Omental fat pad (tissue), 3 donors: ENCODE measurements at regions not wholly inside any gene's neighbourhood (a gene's known extent, or its start where the extent isn't known, plus 50 kb on each side); places are given as distances from the start of the nearest gene placed in this dataset.

Experiments
- ATAC-seq: fragments of 150-250 bp; one replicate; pipeline ENCODE4 v1.9.1; 2016; ENCODE audit warnings: mild to moderate bottlenecking, moderate library complexity; ENCODE audit not compliant: low FRiP score
- DNase-seq: peaks from one replicate; pipeline ENCODE4 v3.0.0-alpha.2; 2019; ENCODE audit warnings: low spot score
- TF ChIP-seq, protein P1 (sequence below), 3 donors: fragments of 450-650 bp; IDR thresholded peaks; one replicate each; pipeline ENCODE4 v1.5.1; 2016 to 2017; ENCODE audit warnings: antibody characterized with exemption in 3 of 3, mild to moderate bottlenecking in 3 of 3, moderate library complexity in 2 of 3

DNA sequence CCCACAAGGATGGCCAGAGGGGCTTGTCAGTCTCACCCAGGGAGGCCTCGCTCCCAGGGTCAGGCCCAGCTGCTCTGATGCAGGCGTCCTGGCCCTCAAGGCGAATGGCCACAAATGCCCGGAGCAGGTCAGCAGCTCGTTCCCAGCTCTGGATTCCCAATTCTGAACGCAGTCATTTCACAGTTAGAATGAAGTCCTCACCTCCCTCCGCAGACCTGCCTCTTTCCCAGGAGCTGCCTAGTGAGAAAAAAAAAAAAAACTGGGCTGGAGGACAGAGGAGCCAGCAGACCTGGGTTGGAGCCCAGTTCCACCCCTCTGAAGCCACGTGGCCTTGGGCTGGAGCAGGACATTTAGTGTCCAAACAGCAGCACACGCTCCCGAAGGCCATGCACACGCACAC lies 62.2 kb upstream of the DIO3 start:
- no peak for ATAC-seq
- no peak for DNase-seq
- TF ChIP-seq, protein P1, sequence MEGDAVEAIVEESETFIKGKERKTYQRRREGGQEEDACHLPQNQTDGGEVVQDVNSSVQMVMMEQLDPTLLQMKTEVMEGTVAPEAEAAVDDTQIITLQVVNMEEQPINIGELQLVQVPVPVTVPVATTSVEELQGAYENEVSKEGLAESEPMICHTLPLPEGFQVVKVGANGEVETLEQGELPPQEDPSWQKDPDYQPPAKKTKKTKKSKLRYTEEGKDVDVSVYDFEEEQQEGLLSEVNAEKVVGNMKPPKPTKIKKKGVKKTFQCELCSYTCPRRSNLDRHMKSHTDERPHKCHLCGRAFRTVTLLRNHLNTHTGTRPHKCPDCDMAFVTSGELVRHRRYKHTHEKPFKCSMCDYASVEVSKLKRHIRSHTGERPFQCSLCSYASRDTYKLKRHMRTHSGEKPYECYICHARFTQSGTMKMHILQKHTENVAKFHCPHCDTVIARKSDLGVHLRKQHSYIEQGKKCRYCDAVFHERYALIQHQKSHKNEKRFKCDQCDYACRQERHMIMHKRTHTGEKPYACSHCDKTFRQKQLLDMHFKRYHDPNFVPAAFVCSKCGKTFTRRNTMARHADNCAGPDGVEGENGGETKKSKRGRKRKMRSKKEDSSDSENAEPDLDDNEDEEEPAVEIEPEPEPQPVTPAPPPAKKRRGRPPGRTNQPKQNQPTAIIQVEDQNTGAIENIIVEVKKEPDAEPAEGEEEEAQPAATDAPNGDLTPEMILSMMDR (IDR thresholded peaks at IDR 0.05), result no peak

DNA sequence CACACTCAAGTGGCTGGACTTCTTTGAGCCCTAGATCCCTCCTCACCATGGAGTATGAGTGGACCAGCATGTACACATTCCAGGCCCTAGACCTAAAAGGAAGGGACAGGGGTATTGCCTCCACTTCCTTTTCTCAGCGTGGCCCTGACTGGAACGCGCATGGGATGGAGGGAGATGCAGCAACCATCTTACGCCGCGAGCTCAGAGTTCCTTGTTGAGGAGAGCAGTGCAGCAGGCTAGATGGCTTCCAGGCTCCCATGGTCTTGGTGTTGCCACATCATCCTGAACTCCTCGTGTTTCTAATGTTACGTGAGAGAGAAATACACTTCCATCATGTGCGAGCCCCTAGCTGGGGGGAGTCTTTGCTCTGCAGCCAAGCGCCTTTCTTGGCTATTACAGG lies 61.8 kb upstream of the DIO3 start:
- ATAC-seq (no peak), DNase-seq (no peak)
- TF ChIP-seq, protein P1 (IDR thresholded peaks at IDR 0.05), result no peak

DNA sequence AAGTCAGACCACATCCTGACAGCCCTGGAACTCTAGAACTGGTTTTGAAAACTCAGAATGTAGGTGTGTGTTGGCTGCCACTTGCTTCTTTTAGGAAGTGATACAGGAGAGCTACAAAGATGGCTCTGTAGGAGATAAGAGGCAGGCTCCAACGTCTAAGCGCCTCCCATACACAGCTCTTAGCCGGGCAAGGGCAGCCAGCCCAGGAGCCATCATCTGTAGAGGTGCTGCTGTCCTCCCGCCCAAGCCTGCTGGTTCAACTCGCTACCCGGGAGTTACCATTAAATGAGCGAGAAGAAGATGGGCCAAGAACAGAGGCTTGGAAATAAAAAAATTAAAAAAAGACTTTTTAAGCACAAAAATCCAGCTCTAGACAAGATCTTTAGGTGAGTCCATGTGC lies 61.2 kb upstream of the DIO3 start:
- TF ChIP-seq, protein P1 (IDR thresholded peaks at IDR 0.05), result no peak
- DNase-seq, result no peak
- no peak for ATAC-seq

DNA sequence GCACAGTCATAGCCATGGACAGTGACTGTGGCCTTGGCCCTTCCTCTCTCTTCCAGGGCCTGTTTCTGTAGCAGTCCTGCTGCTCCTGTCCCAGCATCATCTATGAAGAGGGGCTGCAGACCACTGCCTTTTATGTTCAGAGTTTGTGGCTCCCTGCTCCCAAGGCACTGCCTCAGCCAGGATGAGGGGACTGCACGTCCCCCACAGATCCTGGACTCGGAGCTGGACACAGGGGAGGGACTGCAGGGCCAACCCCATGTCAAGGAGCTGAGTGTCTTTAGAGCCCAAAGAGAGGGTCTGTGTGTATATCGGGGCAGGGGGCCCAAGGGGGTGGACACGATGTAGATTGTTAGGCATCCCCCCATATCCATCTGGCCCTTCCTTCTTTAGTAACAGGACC lies 60.6 kb upstream of the DIO3 start:
- no peak for DNase-seq
- ATAC-seq, result no peak
- TF ChIP-seq, protein P1 (IDR thresholded peaks at IDR 0.05), result no peak

DNA sequence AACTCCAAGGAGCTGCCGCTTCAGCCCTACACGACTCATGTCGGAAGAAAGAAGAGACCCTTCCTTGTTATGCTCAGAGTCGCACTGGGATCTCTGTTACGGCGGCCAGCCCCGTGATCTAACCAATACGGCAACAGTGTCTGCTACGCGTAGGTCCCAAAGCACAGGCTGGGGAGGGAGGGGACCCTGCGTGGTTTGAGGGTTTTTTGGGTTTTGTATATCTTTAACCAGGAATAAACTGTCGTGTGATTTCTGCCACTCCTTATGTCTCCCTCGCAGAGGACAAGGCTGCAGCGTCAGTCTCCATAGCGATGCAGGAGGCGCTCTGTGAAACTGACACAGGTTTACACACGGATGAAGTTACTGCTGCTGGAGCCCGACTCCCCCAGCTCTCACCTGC lies 60.0 kb upstream of the DIO3 start:
- TF ChIP-seq, protein P1 (IDR thresholded peaks at IDR 0.05), result no peak
- no peak for ATAC-seq
- DNase-seq, result no peak

DNA sequence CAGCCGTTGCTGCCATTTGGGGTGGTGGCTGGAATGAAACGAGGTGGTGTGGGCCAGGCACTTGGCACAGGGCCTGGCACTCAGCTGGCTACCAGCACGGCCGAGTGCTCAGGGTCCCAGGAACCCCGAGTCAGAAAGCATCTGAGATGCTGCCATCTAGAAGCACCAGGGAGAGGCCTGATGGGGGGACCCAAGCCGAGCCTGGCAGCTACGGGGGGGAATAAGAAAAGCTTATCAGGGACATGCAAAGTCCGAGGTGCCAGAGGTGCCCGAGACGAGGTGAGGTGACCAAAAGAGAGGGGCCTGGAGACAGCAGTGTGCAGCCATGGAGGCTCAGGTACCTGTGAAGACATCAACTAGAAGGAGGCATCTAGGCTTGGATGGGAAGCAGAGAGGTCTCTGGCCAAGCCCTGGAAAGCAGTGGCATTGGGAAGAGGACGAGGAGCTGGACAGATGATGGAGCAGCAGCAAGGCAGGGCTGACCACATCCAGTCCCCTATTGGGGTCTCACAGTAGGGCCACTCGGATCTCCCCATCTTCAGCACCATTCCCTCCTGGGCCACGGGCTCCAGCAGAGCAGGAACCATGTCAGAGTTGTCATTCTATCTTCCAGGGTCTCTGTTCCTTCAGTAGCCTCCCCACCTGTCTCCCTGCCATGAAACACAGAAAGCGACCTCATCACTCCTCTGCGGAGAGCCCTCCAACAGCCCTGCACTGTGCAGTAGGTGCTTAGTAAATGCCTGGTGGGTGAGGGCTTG lies 59.3 kb upstream of the DIO3 start:
- TF ChIP-seq, protein P1 (IDR thresholded peaks at IDR 0.05), result no peak
- DNase-seq, result no peak

DNA sequence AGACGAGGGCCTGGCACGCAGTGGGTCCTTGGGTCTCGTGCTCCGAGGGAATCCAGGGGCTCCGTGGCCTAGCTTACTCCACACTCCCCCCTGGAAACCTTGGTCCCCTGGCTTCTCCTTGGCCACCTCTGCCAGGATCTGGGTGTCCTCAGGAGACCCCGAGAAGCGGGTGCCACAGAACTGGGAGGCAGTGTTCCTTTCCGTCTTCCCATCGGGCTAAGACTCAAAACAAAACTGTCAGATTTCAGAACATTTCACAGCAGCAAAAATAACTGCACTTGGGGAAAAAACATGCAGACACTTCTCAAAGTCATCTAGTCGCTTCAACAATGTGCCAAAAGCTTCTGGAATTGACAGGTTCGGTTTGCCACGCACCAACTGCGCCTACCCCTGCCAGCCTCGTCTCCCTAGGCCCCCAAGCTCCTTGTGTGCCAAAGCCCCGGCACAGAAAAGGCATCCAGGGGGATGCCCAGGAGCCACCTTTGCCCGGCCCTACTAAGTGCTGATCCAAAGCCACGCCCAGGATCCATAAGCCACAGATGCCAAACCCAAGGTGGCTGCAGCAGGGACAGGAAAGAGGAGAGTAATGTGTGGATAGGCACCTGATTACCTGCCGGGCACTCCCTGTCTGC lies 58.4 kb upstream of the DIO3 start:
- DNase-seq (no peak), ATAC-seq (no peak)
- TF ChIP-seq, protein P1 (IDR thresholded peaks at IDR 0.05), result no peak

More for the DNA sequence above, 59.3 kb upstream of the DIO3 start:
- no peak for ATAC-seq
